Transverse colon (tissue), 4 donors: ENCODE measurements at regions not wholly inside any gene's neighbourhood (a gene's known extent, or its start where the extent isn't known, plus 50 kb on each side); places are given as distances from the start of the nearest gene placed in this dataset.

Source experiments
- DNase-seq: peaks from one replicate; pipeline ENCODE4 v3.0.0-alpha.2; 2019
- H3K27ac ChIP-seq, 4 donors: fragments of 200-600 bp; sonication (generic); 2 replicates each; pipeline ENCODE4 v1.5.1; 2016 to 2018; ENCODE audit warnings: inconsistent platforms in 4 of 4
- H3K27me3 ChIP-seq: fragments of 200-600 bp; sonication (generic); 2 replicates; pipeline ENCODE4 v1.5.1; 2017; ENCODE audit warnings: inconsistent platforms
- H3K36me3 ChIP-seq, 4 donors: fragments of 200-600 bp; sonication (generic); 2 replicates each; pipeline ENCODE4 v1.5.1; 2017 to 2019; ENCODE audit warnings: inconsistent platforms in 4 of 4
- H3K4me1 ChIP-seq, 4 donors: fragments of 200-600 bp; sonication (generic); 2 replicates each; pipeline ENCODE4 v1.5.1; 2017 to 2020; ENCODE audit warnings: inconsistent platforms in 4 of 4
- H3K4me3 ChIP-seq, 4 donors: fragments of 200-600 bp; sonication (generic); 1 replicate in 1 of 4; 2 replicates in 3 of 4; pipeline versions ENCODE4 v1.5.1 to v1.6.1; 2017 to 2019; ENCODE audit warnings: inconsistent platforms in 4 of 4
- H3K9me3 ChIP-seq, 2 donors: fragments of 200-600 bp; sonication (generic); 2 replicates each; pipeline ENCODE4 v1.5.1; 2017 to 2019; ENCODE audit warnings: inconsistent platforms in 2 of 2
- CTCF ChIP-seq, 5 experiments: fragments of 200-600 bp in 3 of 5; fragments of 450-650 bp in 2 of 5; sonication (generic) in 3 of 5; IDR thresholded peaks; 1 replicate in 2 of 5; 2 replicates in 3 of 5; pipeline ENCODE4 v1.5.1; 2016 to 2017; ENCODE audit warnings: antibody characterized with exemption in 5 of 5, inconsistent platforms in 3 of 5, mild to moderate bottlenecking in 2 of 5, moderate library complexity in 1 of 5
- EP300 ChIP-seq: sonication (generic); formaldehyde crosslinking; IDR thresholded peaks from one replicate; pipeline ENCODE4 v1.6.1; 2017; ENCODE audit warnings: antibody characterized with exemption, low read depth
- POLR2A ChIP-seq: fragments of 450-650 bp; IDR thresholded peaks from one replicate; pipeline ENCODE4 v1.6.1; 2016; ENCODE audit warnings: antibody characterized with exemption, mild to moderate bottlenecking, moderate library complexity
- POLR2AphosphoS5 ChIP-seq, 3 donors: sonication (generic); formaldehyde crosslinking; IDR thresholded peaks; one replicate each; pipeline ENCODE4 v1.6.1; 2016; ENCODE audit warnings: antibody characterized with exemption in 3 of 3
- WGBS, 2 donors: methylation state at CpG; one replicate each; pipeline ENCODE4 v1.1.5; 2018; ENCODE audit warnings: low coverage in 1 of 2; 5-methylcytosine and 5-hydroxymethylcytosine counted together
- in situ Hi-C, 4 donors: fragments of 200-750 bp; cut with MboI; loops; one replicate each; pipeline versions ENCODE4 v1.15.0 to v1.15.1; 2017; ENCODE audit warnings: low sequenced_read_pairs in 3 of 4, low pct_ligation_motif_present in 1 of 4, low pct_unique_long_range_greater_than_20kb in 1 of 4
- intact Hi-C: fragments of 100-400 bp; cut with DNase I; formaldehyde crosslinking; loops from one replicate; pipeline ENCODE4 v1.15.1; 2023; ENCODE audit warnings: low total_unique reads

DNA sequence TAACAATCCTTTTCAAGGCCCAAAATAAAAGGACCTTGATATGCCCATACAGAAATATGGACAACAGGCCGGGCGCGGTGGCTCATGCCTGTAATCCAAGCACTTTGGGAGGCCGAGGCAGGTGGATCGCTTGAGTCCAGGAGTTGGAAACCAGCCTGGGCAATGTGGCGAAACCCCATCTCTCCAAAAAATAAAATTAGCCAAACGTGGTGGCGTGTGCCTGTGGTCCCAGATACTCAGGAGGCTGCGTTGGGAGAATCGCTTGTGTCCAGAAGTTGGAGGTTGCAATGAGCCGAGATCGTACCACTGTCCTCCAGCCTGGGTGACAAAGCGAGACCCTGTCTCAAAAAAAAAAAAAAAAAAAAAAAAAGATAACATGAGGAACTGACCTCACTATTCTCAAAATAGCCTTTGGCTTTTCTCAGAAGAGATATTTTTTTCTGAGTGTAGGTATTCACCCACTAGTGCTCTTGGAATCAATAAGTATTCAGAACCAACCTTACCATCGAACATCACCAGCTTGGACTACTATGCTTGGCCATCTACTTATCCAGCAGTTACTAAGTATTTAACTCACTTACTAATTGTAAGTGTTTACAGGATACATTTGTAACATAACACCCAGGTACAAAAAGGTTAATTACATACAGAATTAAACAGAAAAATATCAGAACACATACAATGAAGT lies 99.2 kb downstream of the OR2B2 start:
- 85 to 92% methylated on average over 10 to 14 of the region's 14 CpGs for WGBS, 2 donors
- in situ Hi-C loops: loop anchor here in 3 of 4 donors (25.0 kb wide), 1 partner anchor 1776 kb away; a partner anchor contains a TSS

GRCh38 chr6:27812078-27812804 lies 100.0 kb downstream of the OR2B2 start:
- in situ Hi-C loops (loop anchor here in 3 of 4 donors (25.0 kb wide), 1 partner anchor 1775 kb away; a partner anchor contains a TSS), intact Hi-C loops (no loop called here)
- H3K9me3 ChIP-seq: no peaks in the 10 kb centered on the region
- peaks cover 0 to 47% (median 16%) of the 10 kb centered on the region in 4 donors for H3K4me1 ChIP-seq
- H3K27me3 ChIP-seq: peaks cover 23% of the 10 kb centered on the region
- H3K27ac ChIP-seq: peak overlapping the region in 1 of 4 donors; percentile 94
- WGBS, 2 donors: 72 to 80% methylated on average over 5 to 6 of the region's 6 CpGs
- H3K36me3 ChIP-seq: no peaks in the 10 kb centered on the region
- TF ChIP-seq CTCF (IDR thresholded peaks at IDR 0.05): no peak
- no peak for TF ChIP-seq POLR2A
- TF ChIP-seq EP300: no peak
- no peak for TF ChIP-seq POLR2AphosphoS5 (IDR thresholded peaks at IDR 0.05)
- no peak overlapping the region for H3K4me3 ChIP-seq
- DNase-seq: no peak

More for the DNA sequence above, 99.2 kb downstream of the OR2B2 start:
- Histone ChIP-seq H3K27ac (peak overlapping the region in 1 of 4 donors; percentile 79), H3K36me3 (no peaks in the 10 kb centered on the region), H3K4me3 (no peak overlapping the region), H3K27me3 (peaks cover 26% of the 10 kb centered on the region), H3K4me1 (peaks cover 0 to 46% (median 16%) of the 10 kb centered on the region in 4 donors), H3K9me3 (no peaks in the 10 kb centered on the region)
- TF ChIP-seq POLR2AphosphoS5 (IDR thresholded peaks at IDR 0.05): no peak
- TF ChIP-seq CTCF (IDR thresholded peaks at IDR 0.05): no peak
- no peak for TF ChIP-seq POLR2A
- TF ChIP-seq EP300: no peak
- intact Hi-C loops: no loop called here
- no peak for DNase-seq

DNA sequence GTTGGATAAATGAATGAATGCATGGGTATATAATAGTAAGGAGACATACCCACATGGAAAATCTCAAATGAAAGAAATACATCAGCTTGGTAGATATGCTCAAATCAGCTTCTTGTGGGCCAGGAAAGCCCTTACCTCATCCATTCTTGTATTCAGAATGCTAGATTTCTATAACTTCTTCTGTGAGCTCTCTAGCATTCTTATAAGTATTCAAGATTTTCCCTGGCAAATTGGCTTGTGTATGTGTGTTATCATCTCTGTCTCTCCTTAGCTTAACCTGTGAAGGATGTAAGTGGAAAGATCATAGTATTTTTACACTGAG lies 100.8 kb downstream of the OR2B2 start:
- no peak for DNase-seq
- H3K27me3 ChIP-seq: peaks cover 15% of the 10 kb centered on the region
- peaks cover 0 to 56% (median 24%) of the 10 kb centered on the region in 4 donors for H3K4me1 ChIP-seq
- intact Hi-C loops: no loop called here
- peak overlapping the region; percentile 90 to 94 (median 92) for H3K27ac ChIP-seq
- H3K4me3 ChIP-seq: peak overlapping the region in 1 of 4 donors; percentile 67
- in situ Hi-C loops: loop anchor here in 3 of 4 donors (25.0 kb wide), 1 partner anchor 1774 kb away; a partner anchor contains a TSS
- no peaks in the 10 kb centered on the region for H3K36me3 ChIP-seq
- H3K9me3 ChIP-seq: no peaks in the 10 kb centered on the region
- TF ChIP-seq CTCF (IDR thresholded peaks at IDR 0.05): no peak
- TF ChIP-seq POLR2A: no peak
- TF ChIP-seq EP300: no peak
- no peak for TF ChIP-seq POLR2AphosphoS5 (IDR thresholded peaks at IDR 0.05)

DNA sequence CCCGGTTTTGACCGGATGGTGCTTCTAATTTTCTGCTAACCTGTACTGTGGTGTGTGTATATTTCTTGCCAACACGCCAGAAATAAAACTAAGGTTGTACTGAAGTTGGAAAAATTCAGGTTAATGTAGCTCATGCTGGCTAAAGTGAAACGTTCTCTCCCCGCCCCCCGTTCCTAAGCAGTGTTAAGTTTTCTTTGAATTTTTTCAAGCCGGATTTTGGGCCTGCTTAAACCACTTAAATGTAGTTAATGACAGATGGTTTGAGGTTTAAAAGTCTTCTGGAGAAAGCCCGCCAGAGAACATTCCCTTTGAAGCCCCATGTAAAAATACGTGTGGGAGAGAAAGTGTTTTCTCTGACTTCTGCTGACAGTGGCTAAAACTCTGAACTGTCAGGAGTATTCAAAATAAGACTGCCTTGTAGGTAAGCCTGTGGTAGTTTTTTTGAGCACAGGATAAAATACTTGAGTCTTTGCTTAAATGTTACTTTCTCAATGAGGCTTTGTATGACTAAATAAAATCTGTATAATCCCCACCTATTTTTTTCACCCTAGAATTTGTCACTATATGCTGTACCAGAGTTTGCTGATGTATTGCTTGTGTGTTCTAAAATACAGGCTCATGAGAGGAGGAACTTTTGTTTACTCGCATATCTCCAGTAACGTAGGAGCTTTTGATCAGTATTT lies 101.3 kb downstream of the OR2B2 start:
- 13 to 16% methylated on average over 11 of the region's 11 CpGs for WGBS, 2 donors
- in situ Hi-C loops (loop anchor here in 3 of 4 donors (25.0 kb wide), 1 partner anchor 1774 kb away; a partner anchor contains a TSS), intact Hi-C loops (no loop called here)
- no peaks in the 10 kb centered on the region for H3K9me3 ChIP-seq
- H3K4me1 ChIP-seq: peaks cover 0 to 56% (median 24%) of the 10 kb centered on the region in 4 donors
- TF ChIP-seq POLR2AphosphoS5 (IDR thresholded peaks at IDR 0.05) (no peak), EP300 (no peak), POLR2A (no peak), CTCF (IDR thresholded peaks at IDR 0.05) (no peak)
- peak overlapping the region; percentile 90 to 94 (median 92) for H3K27ac ChIP-seq
- no peaks in the 10 kb centered on the region for H3K36me3 ChIP-seq
- H3K4me3 ChIP-seq: peak overlapping the region; percentile 48 to 67 (median 53)
- no peak for DNase-seq
- peaks cover 10% of the 10 kb centered on the region for H3K27me3 ChIP-seq
